Activated CD8-positive, alpha-beta T cell treated with anti-CD3 and anti-CD28 coated beads for 36 hours (primary cell): ENCODE measurements at regions not wholly inside any gene's neighbourhood (a gene's known extent, or its start where the extent isn't known, plus 50 kb on each side); places are given as distances from the start of the nearest gene placed in this dataset.

Experiments used
- ATAC-seq: fragments of 200-7000 bp; cut with Tn5 transposase; one replicate; pipeline ENCODE4 v1.10.0; 2021; ENCODE audit warnings: mild to moderate bottlenecking, moderate library complexity
- CTCF ChIA-PET: fragments of 350-600 bp; sonication (Branson Sonifier 250); formaldehyde crosslinking; loops from one replicate; lab custom pipeline; 2021; ENCODE audit warnings: antibody characterized with exemption; lab: Charles Lee
- POLR2A ChIA-PET: fragments of 350-600 bp; sonication (Branson Sonifier 250); formaldehyde crosslinking; loops from one replicate; lab custom pipeline; 2021; ENCODE audit warnings: antibody characterized with exemption; lab: Charles Lee
- DNase-seq: peaks from one replicate; pipeline ENCODE4 v3.0.0-alpha.2; 2020
- H3K27ac Mint-ChIP-seq: one replicate; pipeline ENCODE4 v1.8.0; 2021; ENCODE audit warnings: mild to moderate bottlenecking, mixed read lengths
- H3K27me3 Mint-ChIP-seq: one replicate; pipeline ENCODE4 v1.8.0; 2021; ENCODE audit warnings: mixed read lengths
- H3K36me3 Mint-ChIP-seq: one replicate; pipeline ENCODE4 v1.8.0; 2021; ENCODE audit warnings: low read depth, mixed read lengths
- H3K4me1 Mint-ChIP-seq: one replicate; pipeline ENCODE4 v1.8.0; 2021; ENCODE audit warnings: low read depth, mixed read lengths
- H3K4me3 Mint-ChIP-seq: one replicate; pipeline ENCODE4 v1.8.0; 2021; ENCODE audit warnings: mild to moderate bottlenecking, moderate library complexity, mixed read lengths
- H3K9me3 Mint-ChIP-seq: one replicate; pipeline ENCODE4 v1.8.0; 2021; ENCODE audit warnings: mixed read lengths
- CTCF ChIP-seq: fragments of 200-600 bp; IDR thresholded peaks from one replicate; pipeline ENCODE4 v1.8.0; 2022; ENCODE audit warnings: antibody characterized with exemption, mild to moderate bottlenecking
- intact Hi-C: fragments of 100-400 bp; cut with micrococcal nuclease; formaldehyde crosslinking; loops from one replicate; pipeline ENCODE4 v1.10.0; 2022

GRCh38 chr6:62652692-62653328, 366.8 kb upstream of the KHDRBS2 start:
- TF ChIP-seq CTCF: no peak
- Mint-ChIP-seq H3K4me3 (no peak overlapping the region), H3K4me1 (no peaks in the 10 kb centered on the region), H3K27me3 (no peaks in the 10 kb centered on the region), H3K27ac (no peak overlapping the region), H3K9me3 (peaks cover 35% of the 10 kb centered on the region), H3K36me3 (no peaks in the 10 kb centered on the region)
- ATAC-seq (no peak), DNase-seq (no peak)
- ChIA-PET POLR2A (no interaction called here), CTCF (no interaction called here)
- intact Hi-C loops: no loop called here

- Mint-ChIP-seq H3K27me3 (no peaks in the 10 kb centered on the region), H3K4me3 (no peak overlapping the region), H3K9me3 (peaks cover 34% of the 10 kb centered on the region), H3K36me3 (no peaks in the 10 kb centered on the region), H3K27ac (no peak overlapping the region), H3K4me1 (no peaks in the 10 kb centered on the region)
- CTCF ChIA-PET: no interaction called here
- no peak for TF ChIP-seq CTCF
- intact Hi-C loops: no loop called here
- ATAC-seq: no peak
- DNase-seq: no peak
- POLR2A ChIA-PET: no interaction called here
Observed at GRCh38 chr6:62645274-62645673, 359.2 kb upstream of the KHDRBS2 start.

- Mint-ChIP-seq H3K27me3 (no peaks in the 10 kb centered on the region), H3K9me3 (peaks cover 19% of the 10 kb centered on the region), H3K27ac (no peak overlapping the region), H3K36me3 (no peaks in the 10 kb centered on the region), H3K4me3 (no peak overlapping the region), H3K4me1 (no peaks in the 10 kb centered on the region)
- ATAC-seq: no peak
- intact Hi-C loops: no loop called here
- no peak for DNase-seq
- no peak for TF ChIP-seq CTCF
- POLR2A ChIA-PET: no interaction called here
- CTCF ChIA-PET: no interaction called here
Observed at GRCh38 chr6:62640749-62641148, 354.7 kb upstream of the KHDRBS2 start.

GRCh38 chr6:62626661-62627060, 340.6 kb upstream of the KHDRBS2 start:
- no peak overlapping the region for H3K27ac Mint-ChIP-seq
- intact Hi-C loops: no loop called here
- peaks cover 3% of the 10 kb centered on the region for H3K9me3 Mint-ChIP-seq
- ChIA-PET CTCF (no interaction called here), POLR2A (no interaction called here)
- no peak overlapping the region for H3K4me3 Mint-ChIP-seq
- H3K36me3 Mint-ChIP-seq: no peaks in the 10 kb centered on the region
- no peak for ATAC-seq
- no peaks in the 10 kb centered on the region for H3K27me3 Mint-ChIP-seq
- TF ChIP-seq CTCF: no peak
- no peaks in the 10 kb centered on the region for H3K4me1 Mint-ChIP-seq
- DNase-seq: no peak

GRCh38 chr6:62623846-62624532, 338.0 kb upstream of the KHDRBS2 start:
- ATAC-seq (no peak), DNase-seq (no peak)
- Mint-ChIP-seq H3K27ac (no peak overlapping the region), H3K36me3 (no peaks in the 10 kb centered on the region), H3K27me3 (no peaks in the 10 kb centered on the region), H3K9me3 (peaks cover 3% of the 10 kb centered on the region), H3K4me1 (no peaks in the 10 kb centered on the region), H3K4me3 (no peak overlapping the region)
- ChIA-PET CTCF (no interaction called here), POLR2A (interaction anchor here (0.7 kb wide), 1 partner anchor 78 kb away, joined by 3 read pairs; no protein-coding TSS in a partner anchor)
- no peak for TF ChIP-seq CTCF
- intact Hi-C loops: no loop called here
